CMK (cell line): ENCODE measurements at regions not wholly inside any gene's neighbourhood (a gene's known extent, or its start where the extent isn't known, plus 50 kb on each side); places are given as distances from the start of the nearest gene placed in this dataset.
"Not testable (repeated sequence)": the region's sequence is repeated elsewhere in the genome, so short reads cannot be mapped to it uniquely, and the experiment has no call there.

Experiments
- DNase-seq: peaks from one replicate; pipeline ENCODE4 v3.0.0-alpha.2; 2010; ENCODE audit warnings: low read depth

DNA sequence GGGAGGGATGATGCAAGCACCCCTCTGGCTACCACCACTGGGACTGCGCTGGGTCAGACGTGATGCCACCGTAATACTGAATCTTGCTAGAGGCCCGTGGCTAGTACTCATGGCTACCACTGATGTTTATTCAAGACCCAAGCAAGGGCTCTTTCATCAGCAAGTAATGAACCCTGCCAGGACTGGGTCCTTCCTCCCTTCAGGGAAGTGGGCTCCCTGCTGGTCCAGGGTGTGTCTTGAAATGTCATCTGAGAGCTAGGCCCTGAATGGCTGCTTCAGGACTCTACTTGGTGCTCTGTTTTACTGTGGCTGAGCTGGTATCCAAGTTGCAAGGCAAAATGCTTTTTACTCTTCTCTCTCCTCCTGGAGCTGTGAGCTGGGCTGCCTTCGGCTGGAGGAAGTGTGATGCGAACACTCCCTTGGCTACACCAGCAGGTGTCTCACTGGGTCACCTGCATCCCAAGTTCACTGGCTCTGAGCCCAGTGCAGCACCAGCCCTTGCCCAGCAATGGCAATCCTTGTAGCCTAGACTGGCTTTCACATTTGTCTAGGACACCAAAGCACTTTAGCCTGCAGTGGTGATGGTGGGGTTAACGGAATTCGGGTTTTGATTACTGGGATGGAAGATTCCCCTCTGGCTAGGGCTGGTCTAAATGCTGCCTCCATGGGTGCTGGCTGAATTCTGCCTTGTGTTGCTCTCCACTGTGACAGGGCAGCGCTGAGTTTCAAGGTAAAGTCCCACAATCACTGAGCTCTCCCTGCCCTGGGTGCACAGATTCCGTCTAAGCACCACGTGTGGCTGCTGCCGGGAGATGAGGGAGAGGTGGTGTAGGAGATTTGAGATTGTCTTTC, 98.6 kb downstream of the USP22 start:
- no peak for DNase-seq

DNA sequence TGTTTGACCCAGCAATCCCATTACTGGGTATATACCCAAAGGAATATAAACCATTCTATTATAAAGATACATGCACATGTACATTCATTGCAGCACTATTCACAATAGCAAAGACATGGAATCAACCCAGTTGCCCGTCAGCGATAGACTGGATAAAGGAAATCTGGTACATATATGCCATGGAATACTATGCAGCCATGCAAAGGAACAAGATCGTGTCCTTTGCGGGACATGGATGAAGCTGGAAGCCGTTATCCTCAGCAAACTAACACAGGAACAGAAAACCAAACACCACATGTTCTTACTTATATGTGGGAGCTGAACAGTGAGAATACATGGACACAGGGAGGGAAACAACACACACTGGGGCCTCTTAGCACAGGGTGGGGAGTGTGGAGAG, 95.1 kb downstream of the USP22 start:
- DNase-seq, result not testable (repeated sequence)

DNA sequence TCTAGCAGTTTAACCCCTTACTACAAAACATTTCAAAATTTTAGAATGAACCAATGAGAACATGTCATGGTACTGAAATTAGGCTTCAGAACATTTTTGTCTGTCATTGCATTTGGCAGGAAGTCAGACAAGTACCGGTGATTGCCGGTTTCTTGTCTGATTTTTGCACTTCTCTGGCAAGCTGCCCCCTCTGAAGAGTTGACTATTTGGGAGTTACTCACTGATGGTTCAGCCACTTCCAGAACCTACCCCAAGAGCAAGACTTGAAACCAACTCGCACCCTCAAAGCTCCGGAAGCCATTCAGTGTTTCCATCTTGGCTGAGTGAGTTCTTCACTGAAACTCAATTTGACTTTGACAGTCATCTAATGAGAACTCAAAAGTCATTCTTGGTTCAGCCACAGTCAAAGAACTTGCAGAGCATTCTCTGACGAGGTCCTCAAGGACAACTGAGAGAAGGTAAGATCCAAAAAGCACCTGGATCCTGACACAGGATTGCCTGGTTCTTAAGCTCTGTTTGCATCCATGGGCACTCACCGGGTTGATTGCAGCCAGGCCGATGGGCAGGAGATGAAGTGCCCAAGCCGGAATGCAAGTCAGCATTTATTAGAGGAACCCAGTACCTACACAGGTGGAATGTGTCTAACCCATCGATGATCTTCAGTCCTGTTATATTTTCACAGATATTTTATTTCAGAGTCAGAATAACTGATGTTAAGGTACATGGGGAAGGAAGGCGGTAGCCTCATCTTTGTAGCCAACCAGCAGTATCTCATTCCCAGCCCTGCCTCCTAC, 93.6 kb downstream of the USP22 start:
- no peak for DNase-seq
